Motor neuron (in vitro differentiated cells): ENCODE measurements at regions not wholly inside any gene's neighbourhood (a gene's known extent, or its start where the extent isn't known, plus 50 kb on each side); places are given as distances from the start of the nearest gene placed in this dataset.

ENCODE experiments used
- ATAC-seq, 8 experiments: fragments of 200-7000 bp; cut with Tn5 transposase; replicated peaks in 6 of 8; 2 replicates each; pipeline ENCODE4 v1.8.0; 2021; ENCODE audit warnings: mild to moderate bottlenecking in 8 of 8, moderate library complexity in 8 of 8
- H3K27ac ChIP-seq, 2 donors: fragments of 250-450 bp; sonication (Bioruptor Pico); 2 replicates each; pipeline ENCODE4 v1.9.0; 2021; ENCODE audit warnings: antibody characterized with exemption in 2 of 2, mild to moderate bottlenecking in 2 of 2, moderate library complexity in 1 of 2
- H3K4me1 ChIP-seq, 2 donors: fragments of 250-450 bp; sonication (Bioruptor Pico); replicated peaks in 1 of 2; 2 replicates each; pipeline ENCODE4 v1.6.1; 2021; ENCODE audit warnings: antibody characterized with exemption in 2 of 2, mild to moderate bottlenecking in 2 of 2, moderate library complexity in 1 of 2
- H3K4me3 ChIP-seq, 5 donors: fragments of 250-450 bp; sonication (Bioruptor Pico); 2 replicates each; pipeline ENCODE4 v1.9.0; 2021; ENCODE audit warnings: antibody characterized with exemption in 5 of 5, mild to moderate bottlenecking in 5 of 5, moderate library complexity in 4 of 5
- WGBS, 10 experiments: fragments of 450-650 bp; shearing (Covaris generic); methylation state at CpG; one replicate each; pipeline ENCODE4 v1.0.0; 2022; 5-methylcytosine and 5-hydroxymethylcytosine counted together
- in situ Hi-C, 9 experiments: fragments of 400-800 bp; cut with MboI; loops; one replicate each; pipeline ENCODE4 v1.15.0; 2021; ENCODE audit warnings: low sequenced_read_pairs in 9 of 9, low pct_unique_long_range_greater_than_20kb in 2 of 9; ENCODE audit not compliant: unreplicated experiment in 9 of 9

- WGBS, 10 experiments, result 0 to 67% (median 35%) methylated on average over 1 to 4 of the region's 4 CpGs; no CpG with 5 or more reads in 2 of the 10 experiments
- ATAC-seq, result peak in 1 of 8 experiments; percentile 69
Measured at GRCh38 chr3:177751770-177752169, 554.5 kb upstream of the TBL1XR1 start.

DNA sequence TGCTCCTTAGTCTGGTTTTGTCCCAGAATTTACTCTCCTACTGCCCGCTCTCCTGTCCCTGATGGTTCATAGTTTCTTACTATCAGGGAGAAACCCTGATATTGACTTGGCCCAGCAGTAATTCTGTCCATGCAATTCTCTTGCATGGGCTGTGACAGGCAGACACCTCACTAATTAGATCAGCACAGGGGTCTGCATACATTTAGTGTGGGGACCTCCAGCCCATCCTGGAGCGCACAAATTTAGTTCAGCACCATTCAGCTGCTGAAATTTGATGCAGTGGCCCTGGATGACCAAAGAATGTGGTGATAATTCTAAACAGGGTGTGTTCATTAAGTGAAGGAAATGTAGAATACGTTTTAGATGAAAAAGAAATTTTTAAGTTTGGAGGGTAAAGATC is 555.5 kb upstream of the TBL1XR1 start:
- Histone ChIP-seq H3K4me1 (no peaks in the 10 kb centered on the region), H3K4me3 (no peak overlapping the region), H3K27ac (no peak overlapping the region)
- 40 to 93% (median 84%) methylated on average over 1 to 3 of the region's 3 CpGs for WGBS, 10 experiments
- in situ Hi-C loops, result no loop called here
- ATAC-seq, result no peak

More at GRCh38 chr3:177751770-177752169, 554.5 kb upstream of the TBL1XR1 start:
- in situ Hi-C loops, result no loop called here
- Histone ChIP-seq H3K4me3 (no peak overlapping the region), H3K27ac (no peak overlapping the region), H3K4me1 (peaks cover 3 to 6% of the 10 kb centered on the region in 2 donors)

GRCh38 chr3:177753451-177754155 is 556.3 kb upstream of the TBL1XR1 start:
- H3K4me1 ChIP-seq, result no peaks in the 10 kb centered on the region
- WGBS, 10 experiments, result 20 to 86% (median 80%) methylated on average over 1 of the region's 2 CpGs; no CpG with 5 or more reads in 7 of the 10 experiments

DNA sequence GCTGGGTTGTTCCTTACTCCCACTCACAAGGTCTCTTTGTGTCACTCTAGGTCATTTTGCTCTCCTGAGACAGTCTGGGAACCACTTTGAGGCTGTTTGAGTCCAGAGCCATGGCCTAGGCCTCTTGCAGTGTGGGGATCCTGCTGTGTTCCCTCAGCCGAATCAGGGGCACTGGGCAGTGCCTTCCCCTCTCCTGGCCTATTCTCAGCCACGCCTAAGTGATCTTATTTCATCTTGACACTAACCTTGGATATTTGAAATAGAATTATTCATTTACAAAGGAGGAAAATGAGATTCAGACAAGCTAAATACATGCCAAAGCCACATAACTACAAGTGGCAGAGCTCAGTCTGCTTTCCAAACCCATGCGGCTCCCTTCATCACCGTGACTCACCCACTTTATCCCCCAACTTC is 557.2 kb upstream of the TBL1XR1 start:
- 40 to 100% (median 88%) methylated on average over 1 to 4 of the region's 4 CpGs; no CpG with 5 or more reads in 4 of the 10 experiments for WGBS, 10 experiments
- in situ Hi-C loops, result no loop called here
- no peaks in the 10 kb centered on the region for H3K4me1 ChIP-seq
- H3K27ac ChIP-seq, result no peak overlapping the region
- no peak for ATAC-seq
- H3K4me3 ChIP-seq, result no peak overlapping the region

More at GRCh38 chr3:177753451-177754155, 556.3 kb upstream of the TBL1XR1 start:
- no peak overlapping the region for H3K27ac ChIP-seq
- ATAC-seq, result peak in 1 of 8 experiments; percentile 61
- in situ Hi-C loops, result no loop called here
- no peak overlapping the region for H3K4me3 ChIP-seq

DNA sequence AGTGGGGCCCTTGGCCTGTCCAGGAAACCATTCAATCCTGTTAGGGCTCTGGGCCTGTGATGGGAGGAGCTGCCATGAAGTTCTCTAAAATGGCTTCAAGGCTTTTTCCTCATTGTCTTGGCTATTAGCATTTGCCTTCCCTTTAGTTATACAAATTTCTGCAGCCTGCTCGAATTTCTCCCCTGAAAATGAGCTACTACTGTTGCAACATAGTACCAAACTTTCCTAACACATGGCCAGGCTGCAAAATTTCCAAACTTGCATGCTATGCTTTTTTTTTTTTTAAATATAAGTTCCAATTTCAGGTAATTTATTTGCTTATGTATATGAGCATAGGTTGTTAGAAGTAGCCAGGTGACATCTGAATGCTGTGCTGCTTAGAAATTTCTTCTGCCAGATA is 560.8 kb upstream of the TBL1XR1 start:
- WGBS, 10 experiments, result 0 to 71% (median 37%) methylated on average over 1 of the region's 1 CpG; no CpG with 5 or more reads in 2 of the 10 experiments
- no peak overlapping the region for H3K27ac ChIP-seq
- no peak overlapping the region for H3K4me3 ChIP-seq
- no peak for ATAC-seq
- no peaks in the 10 kb centered on the region for H3K4me1 ChIP-seq
- in situ Hi-C loops, result no loop called here

DNA sequence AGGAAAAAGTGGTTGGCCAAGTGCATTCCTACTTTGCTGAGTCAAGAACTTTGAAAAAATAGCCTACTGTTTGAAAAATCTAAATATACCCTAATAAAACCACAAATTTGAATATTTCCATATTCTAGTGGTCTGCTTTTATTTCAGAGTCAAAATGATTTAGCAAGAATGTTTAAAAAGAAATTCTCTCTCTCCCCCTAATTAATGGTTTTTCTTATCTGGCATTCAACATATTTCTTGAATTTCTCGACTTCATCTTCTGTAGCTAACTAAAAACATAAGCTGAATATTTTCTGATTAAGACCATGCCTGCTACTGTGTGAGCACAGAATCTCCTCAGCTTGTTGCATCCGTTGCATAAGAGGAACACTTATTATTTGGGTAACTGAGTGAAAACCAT is 563.5 kb upstream of the TBL1XR1 start:
- Histone ChIP-seq H3K27ac (no peak overlapping the region), H3K4me1 (no peaks in the 10 kb centered on the region), H3K4me3 (no peak overlapping the region)
- in situ Hi-C loops, result no loop called here
- WGBS, 10 experiments, result 0 to 100% (median 88%) methylated on average over 1 to 2 of the region's 2 CpGs
- peak in 3 of 8 experiments; percentile 19 to 57 (median 52) for ATAC-seq

DNA sequence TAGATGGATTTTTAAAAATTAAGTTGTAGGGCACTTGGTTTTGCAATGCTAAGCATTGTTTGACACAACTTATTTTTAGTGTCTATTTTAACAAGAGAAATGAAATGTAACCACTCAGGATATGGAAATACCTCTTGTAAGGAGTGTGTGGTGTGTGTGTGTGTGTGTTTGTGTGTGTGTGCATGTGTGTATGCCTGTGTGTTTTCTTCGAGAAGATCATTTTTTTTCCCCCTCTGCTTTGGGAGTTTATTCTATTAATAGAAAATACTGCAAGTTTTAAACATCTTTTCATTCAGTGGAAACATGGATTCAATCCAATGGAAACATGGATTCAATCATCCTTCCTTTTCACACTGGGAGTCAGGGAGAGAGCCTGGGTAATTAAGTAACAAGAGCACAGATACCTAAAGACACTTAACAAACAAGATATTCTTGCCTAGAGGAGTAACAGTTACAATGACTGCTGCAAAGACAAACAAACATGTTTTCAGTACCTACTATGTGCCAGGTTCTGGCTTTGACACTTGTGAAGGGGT is 567.2 kb upstream of the TBL1XR1 start:
- Histone ChIP-seq H3K4me3 (no peak overlapping the region), H3K4me1 (no peaks in the 10 kb centered on the region), H3K27ac (no peak overlapping the region)
- in situ Hi-C loops, result no loop called here
- WGBS, 10 experiments, result 0 to 100% (median 71%) methylated on average over 1 of the region's 1 CpG; no CpG with 5 or more reads in 1 of the 10 experiments
- no peak for ATAC-seq

DNA sequence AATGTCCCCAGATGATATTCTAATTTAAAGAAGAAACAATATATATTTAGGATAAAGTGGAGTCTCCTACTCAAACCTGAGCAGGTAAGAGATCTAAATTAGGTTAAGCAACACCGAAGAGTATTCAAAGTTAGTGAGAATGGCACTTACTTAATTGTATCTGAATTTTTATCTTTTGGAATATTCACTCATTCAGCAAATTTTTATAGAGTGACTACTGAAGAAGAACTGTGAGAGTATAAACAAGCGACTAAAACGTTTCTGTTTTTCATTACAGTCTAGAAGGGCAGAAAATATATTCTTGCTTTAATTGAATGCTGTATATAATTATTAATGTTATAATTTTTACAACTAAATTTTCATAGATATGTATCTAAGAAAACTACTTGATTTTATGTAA is 567.7 kb upstream of the TBL1XR1 start:
- Histone ChIP-seq H3K27ac (no peak overlapping the region), H3K4me1 (no peaks in the 10 kb centered on the region), H3K4me3 (no peak overlapping the region)
- 8 to 100% (median 79%) methylated on average over 1 to 3 of the region's 3 CpGs for WGBS, 10 experiments
- no peak for ATAC-seq
- in situ Hi-C loops, result no loop called here

DNA sequence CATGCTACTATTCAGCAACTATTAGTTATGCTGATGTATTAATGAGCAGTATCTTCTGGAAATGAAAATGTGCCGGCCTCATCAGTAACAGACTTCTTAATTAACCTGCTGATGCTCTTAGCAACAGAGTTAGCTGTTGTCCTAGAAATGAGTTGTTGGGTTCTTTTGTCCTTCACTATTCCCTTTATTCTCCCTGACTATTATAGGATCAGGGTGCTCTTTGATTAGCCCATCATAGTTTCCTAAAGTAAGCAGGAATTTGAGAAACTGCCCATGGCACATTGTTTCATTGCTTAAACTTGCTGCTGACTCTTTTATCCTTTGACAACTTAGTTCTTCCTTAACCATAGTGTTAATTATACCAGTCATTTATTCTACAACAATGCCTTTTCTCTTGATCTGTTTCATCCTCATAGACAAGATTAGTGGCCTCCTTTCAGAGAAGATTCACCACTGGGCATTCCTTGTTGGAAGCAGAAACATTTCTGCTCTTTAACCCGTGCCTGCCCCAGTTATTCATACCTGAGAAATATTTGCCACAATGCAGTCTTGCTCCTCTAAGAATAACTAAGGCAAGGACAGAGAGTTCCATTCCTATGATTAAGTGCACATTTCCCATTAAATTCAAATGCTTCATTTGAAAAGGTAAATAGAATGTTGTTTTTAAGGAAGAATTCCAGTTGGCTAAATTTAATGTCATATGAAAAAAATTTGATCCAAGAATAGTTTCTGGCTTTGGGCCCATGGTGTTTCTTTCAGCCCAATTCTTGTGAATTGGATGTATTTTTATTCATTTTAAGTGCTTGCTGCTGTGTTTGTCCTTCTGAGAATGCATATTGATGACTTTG is 573.3 kb upstream of the TBL1XR1 start:
- ATAC-seq, result peak in 4 of 8 experiments; percentile 40 to 86 (median 56)
- no peak overlapping the region for H3K27ac ChIP-seq
- H3K4me1 ChIP-seq, result peaks cover 14 to 16% of the 10 kb centered on the region in 2 donors
- in situ Hi-C loops, result no loop called here
- 20 to 80% (median 58%) methylated on average over 1 to 2 of the region's 2 CpGs; no CpG with 5 or more reads in 2 of the 10 experiments for WGBS, 10 experiments
- H3K4me3 ChIP-seq, result no peak overlapping the region

- no peak for ATAC-seq
- Histone ChIP-seq H3K4me1 (peaks cover 14 to 16% of the 10 kb centered on the region in 2 donors), H3K27ac (no peak overlapping the region), H3K4me3 (no peak overlapping the region)
- 77 to 100% (median 95%) methylated on average over 1 to 2 of the region's 2 CpGs for WGBS, 10 experiments
- in situ Hi-C loops, result no loop called here
Measured at GRCh38 chr3:177771780-177772179, 574.5 kb upstream of the TBL1XR1 start.

DNA sequence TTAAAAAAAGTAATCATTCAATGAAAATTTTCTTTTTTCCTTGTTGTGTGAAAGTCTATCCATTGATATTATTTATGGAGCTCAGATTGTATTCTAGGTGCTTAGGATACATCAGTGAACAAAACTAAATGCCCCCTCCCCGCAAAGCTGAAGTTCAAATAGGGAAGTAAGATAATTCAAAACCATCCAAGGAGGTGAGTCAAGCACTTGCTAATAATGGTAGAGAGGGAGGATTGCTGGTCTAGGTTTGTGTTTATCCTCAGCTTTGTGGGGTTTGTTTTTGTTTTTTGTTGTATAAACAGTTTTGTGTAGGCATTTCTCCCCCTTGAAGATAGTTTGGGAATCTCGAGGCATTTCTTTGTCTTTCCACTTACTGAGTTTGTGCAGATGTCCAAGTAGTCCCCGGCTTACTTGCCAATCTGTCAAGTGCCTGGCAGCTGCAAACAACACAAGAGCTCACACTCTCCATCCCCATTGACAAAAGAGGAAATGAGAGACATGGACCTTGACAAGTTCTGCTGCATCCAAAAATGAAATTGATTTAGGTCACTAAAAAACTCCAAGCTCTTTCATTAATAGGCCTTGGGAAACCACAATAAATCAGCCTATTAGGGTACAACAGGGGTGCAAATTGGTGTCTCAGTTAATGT is 575.8 kb upstream of the TBL1XR1 start:
- Histone ChIP-seq H3K4me3 (no peak overlapping the region), H3K4me1 (peaks cover 14 to 16% of the 10 kb centered on the region in 2 donors), H3K27ac (no peak overlapping the region)
- ATAC-seq, result no peak
- WGBS, 10 experiments, result 7 to 100% (median 50%) methylated on average over 1 to 3 of the region's 3 CpGs; no CpG with 5 or more reads in 3 of the 10 experiments
- in situ Hi-C loops, result no loop called here

- ATAC-seq, result peak in 2 of 8 experiments; percentile 31 to 67
- peaks cover 14 to 16% of the 10 kb centered on the region in 2 donors for H3K4me1 ChIP-seq
- WGBS, 10 experiments, result 56 to 100% (median 83%) methylated on average over 1 of the region's 1 CpG; no CpG with 5 or more reads in 2 of the 10 experiments
- no peak overlapping the region for H3K27ac ChIP-seq
- no peak overlapping the region for H3K4me3 ChIP-seq
- in situ Hi-C loops, result no loop called here
Measured at GRCh38 chr3:177773717-177774116, 576.4 kb upstream of the TBL1XR1 start.
